Keratinocyte (primary cell): ENCODE measurements at regions not wholly inside any gene's neighbourhood (a gene's known extent, or its start where the extent isn't known, plus 50 kb on each side); places are given as distances from the start of the nearest gene placed in this dataset.

Experiments used
- CTCF ChIP-seq, 3 experiments: IDR thresholded peaks in 1 of 3; conservative IDR thresholded peaks in 1 of 3; optimal IDR thresholded peaks in 1 of 3; 2 replicates in 2 of 3; 3 replicates in 1 of 3; pipeline versions ENCODE3 to v1.5.1; 2011; ENCODE audit warnings: low read length in 3 of 3, mild to moderate bottlenecking in 3 of 3, moderate library complexity in 2 of 3, control low read depth in 1 of 3, inconsistent platforms in 1 of 3; ENCODE audit not compliant: insufficient read depth in 2 of 3; ENCODE audit errors: extremely low read depth in 1 of 3
- EZH2 ChIP-seq: IDR thresholded peaks from one replicate; pipeline ENCODE4 v1.6.1; 2012; ENCODE audit warnings: inconsistent platforms, mild to moderate bottlenecking, low read length, moderate library complexity

DNA sequence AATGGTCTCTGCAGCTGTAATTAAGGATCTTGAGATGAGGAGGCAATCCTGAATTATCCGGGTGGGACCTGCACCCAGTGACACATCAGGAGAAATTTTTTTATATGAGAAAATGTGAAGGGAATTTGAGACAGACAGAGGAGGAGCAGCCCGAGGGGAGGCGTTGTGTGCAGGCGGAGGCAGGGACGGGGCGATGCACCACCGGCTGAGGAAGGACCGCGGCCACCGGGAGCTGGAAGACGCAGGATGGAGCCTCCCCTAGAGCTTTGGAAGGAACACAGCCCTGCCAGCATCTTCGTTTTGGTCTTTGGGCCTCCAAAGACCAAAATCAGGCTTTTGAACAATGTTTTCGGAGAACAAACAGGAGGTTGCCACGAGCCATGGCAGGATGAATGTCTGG lies 85.0 kb upstream of the ADRA2C start:
- no peak for TF ChIP-seq CTCF (optimal IDR thresholded peaks at IDR 0.05 in 1 of 3, IDR thresholded peaks at IDR 0.05 in 1 of 3, conservative IDR thresholded peaks at IDR 0.05 in 1 of 3; ENCODE audit: extremely low read depth in 1 of 3, insufficient read depth in 2 of 3, low read length in 3 of 3)
- no peak for TF ChIP-seq EZH2
